ENCODE measurements at regions not wholly inside any gene's neighbourhood (a gene's known extent, or its start where the extent isn't known, plus 50 kb on each side); places are given as distances from the start of the nearest gene placed in this dataset.

DNA sequence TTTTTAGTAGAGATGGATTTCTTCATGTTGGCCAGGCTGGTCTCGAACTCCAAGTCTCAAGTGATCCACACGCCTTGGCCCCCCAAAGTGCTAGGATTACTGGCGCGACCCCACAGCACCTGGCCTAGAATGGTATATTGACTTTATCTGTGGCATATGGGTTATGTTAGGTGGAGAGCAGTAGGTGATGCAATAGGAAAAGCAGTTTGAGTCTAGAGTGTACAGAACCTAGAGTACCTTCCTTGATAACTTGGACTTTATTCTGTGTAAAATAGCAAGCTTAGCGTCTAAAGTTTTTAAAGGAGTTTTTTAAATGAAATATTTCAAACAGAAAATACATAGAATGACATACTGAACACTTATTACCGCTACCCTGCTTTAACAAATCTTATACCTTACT, 139.5 kb upstream of the XIST start:
- no peak for TF ChIP-seq POLR2A (IDR thresholded peaks at IDR 0.05)
- no peak for TF ChIP-seq POLR2AphosphoS5 (IDR thresholded peaks at IDR 0.05)
- TF ChIP-seq, protein P1, sequence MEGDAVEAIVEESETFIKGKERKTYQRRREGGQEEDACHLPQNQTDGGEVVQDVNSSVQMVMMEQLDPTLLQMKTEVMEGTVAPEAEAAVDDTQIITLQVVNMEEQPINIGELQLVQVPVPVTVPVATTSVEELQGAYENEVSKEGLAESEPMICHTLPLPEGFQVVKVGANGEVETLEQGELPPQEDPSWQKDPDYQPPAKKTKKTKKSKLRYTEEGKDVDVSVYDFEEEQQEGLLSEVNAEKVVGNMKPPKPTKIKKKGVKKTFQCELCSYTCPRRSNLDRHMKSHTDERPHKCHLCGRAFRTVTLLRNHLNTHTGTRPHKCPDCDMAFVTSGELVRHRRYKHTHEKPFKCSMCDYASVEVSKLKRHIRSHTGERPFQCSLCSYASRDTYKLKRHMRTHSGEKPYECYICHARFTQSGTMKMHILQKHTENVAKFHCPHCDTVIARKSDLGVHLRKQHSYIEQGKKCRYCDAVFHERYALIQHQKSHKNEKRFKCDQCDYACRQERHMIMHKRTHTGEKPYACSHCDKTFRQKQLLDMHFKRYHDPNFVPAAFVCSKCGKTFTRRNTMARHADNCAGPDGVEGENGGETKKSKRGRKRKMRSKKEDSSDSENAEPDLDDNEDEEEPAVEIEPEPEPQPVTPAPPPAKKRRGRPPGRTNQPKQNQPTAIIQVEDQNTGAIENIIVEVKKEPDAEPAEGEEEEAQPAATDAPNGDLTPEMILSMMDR (IDR thresholded peaks at IDR 0.05), result no peak
- no peak for TF ChIP-seq EP300 (IDR thresholded peaks at IDR 0.05)
